Colonic mucosa (tissue), 4 donors: ENCODE measurements at regions not wholly inside any gene's neighbourhood (a gene's known extent, or its start where the extent isn't known, plus 50 kb on each side); places are given as distances from the start of the nearest gene placed in this dataset.

Experiments
- DNase-seq: peaks from one replicate; pipeline ENCODE4 v3.0.0-alpha.2; 2020
- H3K27ac ChIP-seq: fragments of 200-600 bp; one replicate; pipeline ENCODE4 v1.8.0; 2021
- H3K27me3 ChIP-seq: fragments of 200-600 bp; one replicate; pipeline ENCODE4 v1.8.0; 2021
- H3K36me3 ChIP-seq: fragments of 200-600 bp; one replicate; pipeline ENCODE4 v1.8.0; 2021
- H3K4me1 ChIP-seq: fragments of 200-600 bp; one replicate; pipeline ENCODE4 v1.8.0; 2021; ENCODE audit warnings: mild to moderate bottlenecking
- H3K4me3 ChIP-seq: fragments of 200-600 bp; one replicate; pipeline ENCODE4 v1.8.0; 2021
- H3K9ac ChIP-seq, 2 donors: one replicate each; pipeline ENCODE4 v1.7.0; 2013; ENCODE audit warnings: control low read depth in 2 of 2, low read depth in 2 of 2, low read length in 2 of 2
- H3K9me3 ChIP-seq: fragments of 200-600 bp; one replicate; pipeline ENCODE4 v1.8.0; 2021
- intact Hi-C: fragments of 100-400 bp; cut with DNase I; formaldehyde crosslinking; loops from one replicate; pipeline ENCODE4 v1.14.1; 2022
- TF ChIP-seq, protein P1 (sequence below): fragments of 200-600 bp; IDR thresholded peaks from one replicate; pipeline ENCODE4 v1.8.0; 2022; ENCODE audit warnings: antibody characterized with exemption, mild to moderate bottlenecking
- donor health status: healthy.
- donor health status: DM: no; HTN: no; CAD: no.
- donor health status: DM: no; HTN: no; CAD: no.

DNA sequence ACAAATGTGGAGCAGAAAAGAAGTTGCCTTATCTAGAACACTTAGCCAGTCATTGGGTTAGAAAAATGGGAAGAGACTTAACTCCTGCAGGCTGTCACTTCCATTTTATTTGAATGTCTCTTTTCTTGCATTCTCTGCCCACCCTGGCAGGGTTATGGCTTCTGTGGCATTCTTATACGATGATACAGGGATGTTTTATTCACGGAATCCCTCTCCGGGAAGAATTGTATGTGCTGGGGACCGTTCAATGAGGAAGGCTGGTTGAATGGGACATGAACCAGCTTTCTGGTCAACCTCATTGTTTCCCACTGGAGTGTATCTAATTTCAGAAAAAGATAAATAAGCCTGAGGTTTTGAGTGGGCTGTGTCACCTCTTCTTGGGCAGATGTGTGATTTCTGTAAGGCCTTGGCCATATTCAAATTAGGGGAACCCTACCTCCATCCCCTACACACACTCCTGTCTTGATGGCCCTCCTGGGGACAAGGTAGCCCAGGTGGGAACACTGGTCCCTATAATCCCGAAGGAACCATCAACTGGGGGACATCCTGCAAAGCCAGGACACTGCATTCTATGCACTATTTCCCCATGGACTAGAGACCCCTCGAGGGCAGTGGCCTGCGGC lies 174.8 kb upstream of the GSC start:
- intact Hi-C loops, result no loop called here
- H3K36me3 ChIP-seq, result no peaks in the 10 kb centered on the region

DNA sequence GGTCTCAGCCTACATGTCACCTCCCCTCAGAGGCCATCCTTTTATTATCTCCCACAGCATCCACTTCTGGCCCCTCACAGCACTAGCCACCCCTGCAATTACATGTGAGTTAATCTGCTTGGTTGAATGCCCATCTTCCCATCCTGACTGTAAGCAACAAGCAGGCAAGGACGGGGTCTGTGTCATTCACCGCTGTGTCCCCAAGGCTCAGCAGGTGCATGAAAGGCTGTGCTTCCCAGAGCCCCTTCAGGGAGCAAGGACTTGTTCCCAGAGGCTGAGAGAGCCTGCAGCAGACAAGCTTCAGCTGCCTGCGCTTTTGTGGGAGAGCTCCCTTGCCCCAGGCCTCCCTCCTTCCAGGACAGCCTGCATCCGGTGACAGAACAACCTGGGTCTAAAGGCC lies 172.7 kb upstream of the GSC start:
- no peak overlapping the region for H3K9ac ChIP-seq
- no peaks in the 10 kb centered on the region for H3K9me3 ChIP-seq
- no peaks in the 10 kb centered on the region for H3K4me1 ChIP-seq
- TF ChIP-seq, protein P1, sequence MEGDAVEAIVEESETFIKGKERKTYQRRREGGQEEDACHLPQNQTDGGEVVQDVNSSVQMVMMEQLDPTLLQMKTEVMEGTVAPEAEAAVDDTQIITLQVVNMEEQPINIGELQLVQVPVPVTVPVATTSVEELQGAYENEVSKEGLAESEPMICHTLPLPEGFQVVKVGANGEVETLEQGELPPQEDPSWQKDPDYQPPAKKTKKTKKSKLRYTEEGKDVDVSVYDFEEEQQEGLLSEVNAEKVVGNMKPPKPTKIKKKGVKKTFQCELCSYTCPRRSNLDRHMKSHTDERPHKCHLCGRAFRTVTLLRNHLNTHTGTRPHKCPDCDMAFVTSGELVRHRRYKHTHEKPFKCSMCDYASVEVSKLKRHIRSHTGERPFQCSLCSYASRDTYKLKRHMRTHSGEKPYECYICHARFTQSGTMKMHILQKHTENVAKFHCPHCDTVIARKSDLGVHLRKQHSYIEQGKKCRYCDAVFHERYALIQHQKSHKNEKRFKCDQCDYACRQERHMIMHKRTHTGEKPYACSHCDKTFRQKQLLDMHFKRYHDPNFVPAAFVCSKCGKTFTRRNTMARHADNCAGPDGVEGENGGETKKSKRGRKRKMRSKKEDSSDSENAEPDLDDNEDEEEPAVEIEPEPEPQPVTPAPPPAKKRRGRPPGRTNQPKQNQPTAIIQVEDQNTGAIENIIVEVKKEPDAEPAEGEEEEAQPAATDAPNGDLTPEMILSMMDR, result no peak
- no peak overlapping the region for H3K27ac ChIP-seq
- H3K36me3 ChIP-seq, result no peaks in the 10 kb centered on the region
- no peaks in the 10 kb centered on the region for H3K27me3 ChIP-seq
- no peak overlapping the region for H3K4me3 ChIP-seq
- no peak for DNase-seq
- intact Hi-C loops, result no loop called here

More for the DNA sequence above, 174.8 kb upstream of the GSC start:
- H3K4me3 ChIP-seq, result no peak overlapping the region
- TF ChIP-seq, protein P1, result no peak
- no peaks in the 10 kb centered on the region for H3K27me3 ChIP-seq
- no peak for DNase-seq
- no peak overlapping the region for H3K27ac ChIP-seq
- H3K4me1 ChIP-seq, result no peaks in the 10 kb centered on the region
- H3K9ac ChIP-seq, result no peak overlapping the region
- H3K9me3 ChIP-seq, result no peaks in the 10 kb centered on the region

DNA sequence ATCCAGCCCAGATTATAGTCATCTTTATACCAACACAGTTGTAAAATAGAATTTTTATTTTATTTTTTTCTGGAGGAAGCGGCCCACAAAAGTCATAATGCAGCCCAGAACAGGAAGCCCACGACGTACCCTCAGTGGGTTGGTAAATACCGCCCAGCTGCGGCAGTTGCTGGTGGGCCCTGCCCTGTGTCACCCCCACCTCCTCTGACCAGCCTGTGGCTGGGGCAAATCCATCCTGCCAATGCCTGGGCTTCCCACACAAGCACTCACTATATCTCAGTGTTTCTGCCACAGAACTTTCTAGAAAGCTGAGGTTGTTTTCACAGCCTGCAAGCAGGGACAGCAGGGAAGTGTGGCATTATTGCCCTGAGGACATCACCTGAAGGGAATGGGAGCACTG lies 171.4 kb upstream of the GSC start:
- H3K27me3 ChIP-seq, result no peaks in the 10 kb centered on the region
- TF ChIP-seq, protein P1, result no peak
- intact Hi-C loops, result no loop called here
- DNase-seq, result no peak
- H3K4me1 ChIP-seq, result no peaks in the 10 kb centered on the region
- H3K27ac ChIP-seq, result no peak overlapping the region
- H3K36me3 ChIP-seq, result no peaks in the 10 kb centered on the region
- no peak overlapping the region for H3K4me3 ChIP-seq
- H3K9me3 ChIP-seq, result no peaks in the 10 kb centered on the region
- H3K9ac ChIP-seq, result no peak overlapping the region

DNA sequence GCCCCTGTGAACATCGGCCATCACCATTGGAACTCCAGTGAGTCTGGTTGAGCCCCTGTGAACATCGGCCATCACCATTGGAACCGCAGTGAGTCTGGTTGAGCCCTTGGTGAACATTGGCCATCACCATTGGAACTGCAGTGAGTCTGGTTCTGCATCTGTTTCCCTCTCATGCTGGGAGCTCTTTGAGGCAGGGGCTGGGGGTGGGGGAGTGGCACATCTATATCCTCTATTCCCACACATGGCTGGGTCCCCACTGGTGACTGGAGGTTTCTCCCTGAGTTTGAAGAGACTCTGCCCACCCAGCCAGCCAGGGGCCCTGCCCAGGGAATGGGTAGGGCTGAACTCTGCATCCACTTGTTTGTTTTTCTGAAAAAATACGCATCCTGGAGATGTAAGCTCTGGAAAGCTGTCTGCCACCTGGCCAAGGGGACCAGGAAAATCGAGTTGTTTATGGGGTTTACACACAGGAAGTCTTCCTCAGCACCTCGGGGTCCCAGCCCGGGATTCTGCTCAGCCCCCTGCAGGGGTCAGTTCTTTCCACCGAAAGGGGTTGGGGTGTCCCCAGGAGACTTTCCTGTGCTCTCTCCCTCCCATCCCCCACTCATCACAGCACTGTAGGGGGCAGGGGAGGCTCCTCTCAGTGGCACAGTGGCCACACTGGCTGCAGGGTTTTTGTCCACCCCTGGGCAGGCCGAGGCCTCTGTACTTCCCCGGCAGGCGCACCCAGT lies 170.5 kb upstream of the GSC start:
- TF ChIP-seq, protein P1, result no peak
- no peaks in the 10 kb centered on the region for H3K27me3 ChIP-seq
- no peak overlapping the region for H3K27ac ChIP-seq
- H3K4me1 ChIP-seq, result no peaks in the 10 kb centered on the region
- no peak overlapping the region for H3K4me3 ChIP-seq
- intact Hi-C loops, result no loop called here
- DNase-seq, result no peak
- H3K9me3 ChIP-seq, result no peaks in the 10 kb centered on the region
- H3K9ac ChIP-seq, result no peak overlapping the region
- H3K36me3 ChIP-seq, result no peaks in the 10 kb centered on the region

DNA sequence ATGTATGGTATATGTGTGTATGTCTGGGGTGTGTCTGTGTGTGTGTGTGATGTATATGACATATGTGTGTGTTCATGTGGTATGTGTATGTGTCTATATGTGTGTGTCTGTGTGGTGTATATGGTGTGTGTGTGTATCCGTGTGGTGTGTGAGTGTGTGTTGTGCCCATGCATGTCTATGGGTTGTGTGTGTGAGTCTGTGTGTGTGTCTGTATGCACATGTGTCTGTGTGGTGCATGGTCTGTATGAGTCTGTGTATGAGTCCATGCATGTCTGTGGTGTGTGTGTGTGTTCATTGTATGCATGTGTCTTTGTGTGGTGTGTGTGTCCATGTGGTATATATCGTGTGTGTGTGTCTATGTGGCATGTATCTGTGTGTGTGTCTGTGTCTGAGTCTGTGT lies 168.1 kb upstream of the GSC start:
- intact Hi-C loops, result no loop called here
- Histone ChIP-seq H3K4me1 (no peaks in the 10 kb centered on the region), H3K27me3 (no peaks in the 10 kb centered on the region), H3K4me3 (no peak overlapping the region), H3K9me3 (no peaks in the 10 kb centered on the region), H3K9ac (no peak overlapping the region), H3K27ac (no peak overlapping the region), H3K36me3 (no peaks in the 10 kb centered on the region)
- no peak for DNase-seq
- TF ChIP-seq, protein P1, result no peak
